COLO829 (cell line): ENCODE measurements at regions not wholly inside any gene's neighbourhood (a gene's known extent, or its start where the extent isn't known, plus 50 kb on each side); places are given as distances from the start of the nearest gene placed in this dataset.
A peak's percentile ranks its signal among the peaks of the same experiment; 100 is the strongest.
"Not testable (repeated sequence)": the region's sequence is repeated elsewhere in the genome, so short reads cannot be mapped to it uniquely, and the experiment has no call there.

ENCODE experiments used
- DNase-seq: peaks from one replicate; pipeline ENCODE4 v3.0.0; 2012; ENCODE audit warnings: low spot score

DNA sequence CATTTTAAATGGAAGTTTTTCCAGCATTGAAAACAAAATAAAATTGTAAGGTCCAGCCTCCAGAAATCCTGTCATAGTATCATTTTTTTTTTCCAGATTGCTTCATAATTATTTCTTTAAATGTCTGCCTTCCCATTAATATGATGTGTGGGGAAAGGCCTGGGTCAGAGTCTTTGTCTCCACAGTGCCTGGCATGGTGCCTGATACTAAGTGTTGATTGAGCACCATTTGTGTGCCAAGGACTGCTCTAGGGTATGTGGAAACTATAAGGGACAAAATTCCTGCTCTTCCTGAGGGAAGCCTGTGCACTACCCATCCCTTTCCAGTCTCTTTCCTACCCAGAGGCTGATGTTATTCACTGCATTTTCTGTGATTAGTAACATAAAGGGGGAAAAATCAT is 53.1 kb upstream of the BEND4 start:
- no peak for DNase-seq

DNA sequence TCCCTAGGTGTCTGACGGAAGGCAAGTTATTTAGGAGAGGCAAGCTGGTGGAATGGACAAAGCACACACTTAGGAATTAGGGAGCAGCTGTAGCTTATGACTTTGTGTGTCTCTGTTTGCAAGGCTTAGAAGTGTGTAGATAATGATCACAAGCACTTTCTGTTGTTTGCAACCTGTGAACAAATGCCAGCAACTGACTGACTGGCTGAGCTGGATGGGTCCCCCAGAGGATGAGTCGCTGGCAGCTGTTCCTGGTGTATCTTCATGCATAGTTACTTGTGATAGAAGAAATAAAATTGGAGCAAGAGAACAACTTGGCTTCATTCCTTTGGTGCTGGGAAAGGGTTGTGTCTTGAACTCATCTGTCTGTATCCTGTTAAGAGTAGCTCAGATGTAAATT is 64.2 kb upstream of the BEND4 start:
- no peak for DNase-seq

DNA sequence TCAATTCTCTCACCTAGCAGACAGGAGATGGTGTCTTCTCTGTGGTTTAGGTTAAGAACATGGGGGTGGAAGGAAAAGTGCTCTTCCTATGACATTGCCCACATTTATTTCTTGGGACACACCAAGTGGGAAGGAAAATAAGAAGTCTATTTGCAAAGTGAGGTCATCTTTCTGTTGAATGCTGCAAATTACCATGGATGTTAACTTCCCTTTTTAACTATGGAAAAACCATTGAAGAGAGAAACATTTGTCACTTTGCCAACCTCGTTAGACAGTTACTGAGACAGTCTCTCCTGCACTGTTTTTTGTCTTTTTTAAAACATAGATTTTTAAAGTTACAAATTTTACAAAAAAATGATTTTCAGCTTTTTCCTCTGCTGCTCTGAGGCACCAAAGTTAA is 72.8 kb upstream of the BEND4 start:
- DNase-seq, result no peak

DNA sequence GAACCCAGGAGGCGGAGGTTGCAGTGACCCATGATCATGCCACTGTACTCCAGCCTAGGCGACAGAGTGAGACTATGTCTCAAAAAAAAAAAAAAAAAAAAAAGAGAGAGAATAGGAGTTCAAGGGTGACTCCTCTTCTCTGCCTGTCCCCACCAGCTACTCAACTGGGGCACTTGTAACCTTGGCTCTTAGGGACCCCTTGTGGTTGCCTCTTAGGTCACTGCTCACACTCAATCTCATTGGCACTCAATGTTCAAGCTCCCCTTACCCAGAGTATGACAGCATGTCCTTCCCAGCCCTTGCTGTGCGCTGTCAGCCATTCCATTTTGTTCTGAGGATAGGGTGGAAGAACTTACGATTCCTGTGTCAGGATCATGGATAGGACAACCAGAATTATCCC is 82.4 kb upstream of the BEND4 start:
- no peak for DNase-seq

DNA sequence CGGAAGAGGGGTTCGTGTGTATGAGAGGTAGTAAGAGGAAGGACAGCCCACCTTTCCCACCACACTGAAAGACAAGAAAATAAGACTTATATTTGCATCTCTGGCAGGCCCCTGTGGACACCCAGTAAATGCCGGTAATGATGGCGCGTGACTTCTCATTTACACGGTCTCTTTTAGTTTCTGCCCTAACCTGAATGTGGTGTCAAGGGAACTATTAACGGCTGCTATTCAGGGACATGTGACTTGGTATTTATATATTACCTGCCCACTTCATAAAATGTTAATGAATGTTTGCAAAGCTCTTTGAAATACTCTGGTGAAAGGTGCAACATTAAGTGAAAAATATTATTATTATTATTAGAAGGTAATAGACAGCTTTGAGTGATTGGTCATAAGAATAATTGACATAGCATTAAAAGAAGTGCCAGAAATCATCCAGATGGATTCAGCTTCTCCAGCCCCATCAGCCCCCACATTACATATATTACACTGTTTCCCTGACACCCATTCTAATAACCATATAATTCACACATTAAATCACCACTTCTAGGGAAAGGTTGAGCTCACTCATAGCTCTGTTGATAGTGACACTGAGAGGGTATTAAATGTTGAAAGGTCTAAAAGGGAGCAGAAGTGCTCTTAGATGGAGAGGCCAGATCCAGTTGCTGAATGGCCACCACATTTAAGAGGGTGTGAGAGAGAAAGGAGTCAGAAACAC is 83.0 kb upstream of the BEND4 start:
- DNase-seq, result no peak

DNA sequence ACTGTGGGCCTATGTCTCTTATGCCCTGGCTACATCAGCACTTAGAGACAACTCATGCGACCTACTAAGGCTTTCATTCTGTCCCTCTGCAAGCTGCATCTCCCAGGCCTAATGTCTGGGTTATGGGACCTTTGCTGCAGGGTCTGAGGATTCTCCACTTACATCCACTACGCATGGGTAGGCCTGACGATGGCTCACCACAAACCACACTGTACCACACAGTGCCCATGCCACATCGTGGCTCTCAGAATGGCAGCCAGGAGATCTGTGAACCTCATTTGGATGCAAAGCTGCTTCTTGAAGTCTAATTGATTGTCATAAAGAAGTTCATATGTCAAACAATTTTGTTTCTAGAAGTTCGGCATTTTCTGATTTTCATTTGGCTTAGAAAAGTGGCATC is 84.6 kb upstream of the BEND4 start:
- DNase-seq, result no peak

DNA sequence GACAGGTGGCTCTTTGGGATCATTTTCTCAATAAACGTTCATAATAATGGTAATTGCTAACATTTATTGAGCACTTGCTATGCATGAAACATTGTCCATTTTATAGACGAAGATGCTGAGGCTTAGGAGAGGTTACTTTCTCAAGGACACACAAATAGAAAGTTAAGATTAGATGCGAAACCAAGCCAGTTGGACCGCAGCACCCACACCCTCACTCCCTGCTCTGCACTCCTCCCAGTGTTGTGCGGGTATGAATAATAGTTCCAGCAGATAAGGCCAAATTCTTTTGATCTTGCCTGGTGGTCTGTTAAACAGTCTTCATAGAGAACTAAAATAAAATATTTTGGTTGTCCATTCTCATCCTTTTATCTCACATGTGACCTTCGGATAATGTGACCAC is 85.0 kb upstream of the BEND4 start:
- no peak for DNase-seq

DNA sequence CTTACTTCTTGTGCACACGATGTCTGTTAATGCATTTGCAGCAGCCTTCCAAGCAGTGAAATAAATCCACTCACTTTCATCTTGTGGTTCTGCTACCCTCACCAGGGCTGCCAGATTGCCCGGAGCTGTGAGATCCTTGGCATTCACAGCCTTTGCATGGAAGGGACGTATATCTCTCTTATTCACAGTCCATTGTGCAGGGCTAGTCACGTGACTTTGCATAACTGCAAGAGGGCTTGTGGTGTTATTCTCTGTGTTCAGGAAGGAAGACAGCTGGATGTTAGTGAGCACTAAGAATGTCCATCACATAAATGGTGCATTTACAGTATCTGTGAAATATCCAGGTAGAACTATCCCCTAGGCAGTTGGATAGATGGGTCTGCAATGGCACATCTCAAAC is 96.5 kb upstream of the BEND4 start:
- no peak for DNase-seq

DNA sequence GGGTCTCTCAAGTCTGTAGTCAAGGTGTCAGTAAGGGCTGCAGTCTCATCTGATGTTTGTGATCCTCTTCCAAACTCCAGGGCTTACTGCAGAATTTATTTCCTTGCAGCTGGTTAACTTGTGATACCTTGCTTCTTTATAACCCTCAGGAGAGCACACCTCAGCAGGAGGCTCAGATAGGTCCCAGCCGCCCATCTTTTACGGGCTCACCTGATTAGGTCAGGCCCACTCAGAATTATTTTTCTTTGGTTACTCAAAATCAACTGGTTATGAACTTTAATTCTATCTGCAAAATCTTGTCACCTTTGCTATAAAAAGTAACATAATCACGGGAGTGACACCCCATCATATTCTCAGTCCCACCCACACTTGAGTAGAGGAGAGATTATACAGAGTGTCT is 99.9 kb upstream of the BEND4 start:
- DNase-seq, result no peak

DNA sequence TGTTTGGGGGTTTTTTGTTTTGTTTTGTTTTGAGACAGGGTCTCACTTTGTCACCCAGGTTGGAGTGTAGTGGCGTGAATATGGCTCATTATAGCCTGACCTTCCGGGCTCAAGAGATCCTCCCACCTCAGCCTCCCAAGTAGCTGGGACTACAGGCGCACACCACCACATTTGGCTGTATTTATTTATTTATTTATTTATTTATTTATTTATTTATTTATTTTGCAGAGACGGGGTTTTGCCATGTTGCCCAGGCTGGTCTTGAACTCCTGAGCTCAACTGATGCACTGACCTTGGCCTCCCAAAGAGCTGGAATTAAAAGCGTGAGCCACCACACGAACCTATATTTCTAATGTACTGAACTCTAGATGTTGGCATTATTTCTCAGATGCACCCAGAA is 105.2 kb upstream of the BEND4 start:
- DNase-seq, result not testable (repeated sequence)

DNA sequence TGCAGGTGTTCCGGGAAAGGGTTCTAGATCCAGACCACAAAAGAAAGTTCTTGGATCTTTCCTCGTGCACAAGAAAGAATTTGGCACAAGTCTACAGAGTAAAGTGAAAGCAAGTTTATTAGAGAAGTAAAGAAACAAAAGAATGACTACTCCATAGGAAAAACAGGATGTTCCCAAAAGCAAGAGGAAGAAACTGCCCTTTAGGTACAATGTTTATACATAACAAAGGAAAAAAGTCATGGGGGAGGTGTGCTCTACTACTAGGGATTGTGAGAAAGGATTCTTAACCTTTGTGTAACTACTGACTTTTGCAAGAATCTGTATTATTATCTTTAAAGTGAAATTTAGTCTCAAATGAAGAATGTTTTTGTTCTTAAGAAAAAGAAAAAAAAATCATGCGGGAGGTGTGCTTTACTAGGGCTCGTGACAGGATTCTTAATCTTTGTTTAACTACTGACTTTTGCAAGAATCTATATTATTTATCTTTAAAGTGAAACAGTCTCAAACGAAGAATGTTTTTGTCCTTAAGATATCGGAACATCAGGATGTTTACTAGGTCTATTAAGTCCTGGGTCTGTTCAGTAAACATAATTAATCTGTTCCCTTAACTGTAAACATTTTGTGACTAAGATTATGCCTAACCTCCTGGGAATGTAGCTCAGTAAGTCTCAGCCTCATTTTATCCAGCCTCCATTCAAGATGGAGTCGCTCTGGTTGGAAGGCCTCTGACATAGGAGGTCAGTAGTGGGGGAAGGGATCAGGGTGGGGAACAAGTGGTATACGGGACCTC is 110.4 kb upstream of the BEND4 start:
- DNase-seq, result no peak

DNA sequence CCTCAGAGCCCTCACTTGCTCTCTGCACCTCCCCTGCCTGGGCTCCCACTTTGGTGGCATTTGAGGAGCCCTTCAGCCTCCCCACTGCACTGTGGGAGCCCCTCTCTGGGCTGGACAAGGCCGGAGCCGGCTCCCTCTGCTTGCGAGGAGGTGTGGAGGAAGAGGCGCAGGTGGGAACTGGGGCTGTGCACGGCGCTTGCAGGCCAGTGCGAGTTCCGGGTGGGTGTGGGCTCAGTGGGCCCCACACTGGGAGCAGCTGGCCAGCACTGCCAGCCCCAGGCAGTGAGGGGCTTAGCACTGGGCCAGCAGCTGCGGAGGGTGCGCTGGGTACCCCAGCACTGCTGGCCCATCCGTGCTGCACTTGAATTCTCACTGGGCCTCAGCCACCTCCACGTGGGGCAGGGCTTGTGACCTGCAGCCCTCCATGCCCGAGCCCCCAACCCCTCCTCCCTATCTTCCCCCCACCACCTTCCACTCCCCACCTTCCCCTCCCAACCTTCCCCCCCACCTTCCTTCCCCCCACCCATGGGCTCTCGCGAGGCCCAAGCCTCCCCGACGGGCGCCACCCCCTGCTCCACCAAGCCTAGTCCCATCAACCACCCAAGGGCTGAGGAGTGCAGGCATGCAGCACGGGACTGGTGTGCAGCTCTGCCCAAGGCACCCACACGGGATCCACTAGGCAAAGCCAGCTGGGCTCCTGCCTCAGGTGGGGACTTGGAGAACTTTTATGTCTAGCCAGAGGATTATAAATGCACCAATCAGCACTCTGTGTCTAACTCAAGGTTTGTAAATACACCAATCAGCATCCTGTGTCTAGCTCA is 113.5 kb upstream of the BEND4 start:
- no peak for DNase-seq

DNA sequence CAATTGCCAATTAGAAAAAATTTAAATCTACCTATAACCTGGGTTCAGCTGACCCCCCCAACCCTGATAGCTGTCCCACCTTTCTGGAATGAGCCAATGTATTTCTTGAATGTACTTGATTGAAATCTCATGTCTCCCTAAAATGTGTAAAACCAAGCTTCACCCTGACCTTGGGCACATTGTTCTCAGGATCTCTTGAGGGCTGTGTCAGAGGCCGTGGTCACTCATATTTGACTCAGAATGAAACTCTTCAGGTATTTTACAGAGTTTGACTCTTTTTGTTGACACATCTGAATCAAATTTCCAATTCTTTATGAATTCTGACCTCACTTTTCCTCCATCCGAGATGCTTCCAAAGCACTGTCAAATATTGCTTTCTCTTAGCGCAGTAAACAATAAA is 115.3 kb upstream of the BEND4 start:
- no peak for DNase-seq

DNA sequence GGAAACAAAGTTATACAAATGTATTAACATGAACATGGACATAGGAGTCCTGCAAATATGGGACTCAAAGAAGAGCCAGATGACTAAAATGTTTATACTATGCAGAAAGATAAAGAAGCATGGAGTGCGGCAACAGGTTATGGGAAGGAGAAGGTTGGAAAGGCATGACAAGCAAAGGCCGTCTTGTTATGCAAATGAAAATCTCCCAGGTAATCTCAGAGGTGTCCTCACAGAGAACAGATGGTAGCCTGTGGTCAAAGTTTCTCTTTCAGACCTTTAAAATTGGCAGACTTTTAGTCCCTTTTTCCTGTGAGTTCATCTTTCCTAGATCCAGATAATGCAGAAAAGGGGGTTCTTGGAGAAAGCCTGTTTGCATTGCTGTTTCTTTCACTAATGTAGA is 116.4 kb upstream of the BEND4 start:
- DNase-seq, result no peak

DNA sequence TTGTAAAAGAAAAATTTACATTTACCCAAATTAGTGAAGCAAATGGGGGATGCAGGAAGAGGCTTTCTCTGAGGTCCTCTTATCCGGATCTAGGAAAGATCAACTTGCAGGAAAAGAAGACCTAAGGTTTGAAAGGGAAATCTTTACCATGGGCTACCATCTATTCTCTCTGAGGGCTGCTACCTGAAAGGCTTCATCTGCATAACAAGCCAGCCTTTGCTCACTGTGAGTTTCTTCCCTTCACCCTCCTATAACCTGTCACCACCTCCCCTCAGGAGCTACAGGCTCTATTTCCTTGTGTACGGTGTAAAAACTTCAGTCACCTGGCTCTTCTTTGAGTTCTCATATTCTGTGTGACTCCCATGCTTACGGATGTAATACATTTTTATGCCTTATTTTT is 118.6 kb upstream of the BEND4 start:
- DNase-seq, result no peak

DNA sequence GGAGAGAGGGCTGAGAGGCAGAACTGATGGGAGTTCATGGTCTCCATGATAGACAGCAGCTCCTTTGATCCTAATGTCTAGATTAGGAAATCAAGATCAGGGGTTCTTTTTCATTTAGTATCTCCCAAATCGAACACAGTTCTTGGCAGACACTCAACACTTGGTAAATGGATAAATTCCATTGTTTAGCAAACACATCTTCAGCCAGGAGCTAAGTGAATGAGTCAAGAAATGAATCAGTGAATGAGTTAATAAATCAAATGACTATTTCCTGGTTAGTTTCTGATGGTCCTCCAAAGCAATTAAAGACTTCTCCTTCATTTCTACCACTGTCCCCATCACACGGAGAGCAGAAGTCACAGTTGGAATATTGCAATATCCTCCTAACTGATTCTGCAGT is 120.0 kb upstream of the SHISA3 start:
- DNase-seq, result no peak

DNA sequence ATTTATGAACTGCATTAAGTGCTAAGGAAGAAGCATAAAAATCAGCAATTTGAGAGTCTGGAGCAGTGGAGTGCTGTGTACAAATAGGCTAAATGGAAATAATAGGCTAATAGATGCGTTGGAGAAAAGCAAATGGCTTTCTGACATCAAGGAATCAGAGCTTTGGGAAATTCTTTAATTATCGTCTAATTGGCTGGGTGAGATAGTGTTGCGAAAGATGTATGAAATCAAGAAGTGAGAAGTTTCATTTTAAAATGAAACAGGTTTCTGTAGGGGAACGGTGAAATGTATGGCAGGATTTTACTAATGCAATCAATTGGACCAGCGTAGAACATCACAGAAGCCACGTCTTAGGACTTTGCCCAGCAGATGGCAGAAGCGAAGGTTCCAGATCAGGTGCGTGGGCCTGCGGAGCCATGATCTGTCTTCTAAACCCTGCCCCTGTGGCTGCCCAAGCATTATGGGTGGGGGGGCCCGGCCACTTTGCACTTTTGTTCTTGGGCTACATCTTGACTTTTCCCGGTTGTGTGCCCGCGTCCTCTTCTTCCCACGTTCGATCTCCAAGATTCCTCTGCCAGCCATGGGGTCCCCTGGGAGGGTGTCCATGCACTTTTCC is 118.5 kb upstream of the SHISA3 start:
- DNase-seq, result no peak

DNA sequence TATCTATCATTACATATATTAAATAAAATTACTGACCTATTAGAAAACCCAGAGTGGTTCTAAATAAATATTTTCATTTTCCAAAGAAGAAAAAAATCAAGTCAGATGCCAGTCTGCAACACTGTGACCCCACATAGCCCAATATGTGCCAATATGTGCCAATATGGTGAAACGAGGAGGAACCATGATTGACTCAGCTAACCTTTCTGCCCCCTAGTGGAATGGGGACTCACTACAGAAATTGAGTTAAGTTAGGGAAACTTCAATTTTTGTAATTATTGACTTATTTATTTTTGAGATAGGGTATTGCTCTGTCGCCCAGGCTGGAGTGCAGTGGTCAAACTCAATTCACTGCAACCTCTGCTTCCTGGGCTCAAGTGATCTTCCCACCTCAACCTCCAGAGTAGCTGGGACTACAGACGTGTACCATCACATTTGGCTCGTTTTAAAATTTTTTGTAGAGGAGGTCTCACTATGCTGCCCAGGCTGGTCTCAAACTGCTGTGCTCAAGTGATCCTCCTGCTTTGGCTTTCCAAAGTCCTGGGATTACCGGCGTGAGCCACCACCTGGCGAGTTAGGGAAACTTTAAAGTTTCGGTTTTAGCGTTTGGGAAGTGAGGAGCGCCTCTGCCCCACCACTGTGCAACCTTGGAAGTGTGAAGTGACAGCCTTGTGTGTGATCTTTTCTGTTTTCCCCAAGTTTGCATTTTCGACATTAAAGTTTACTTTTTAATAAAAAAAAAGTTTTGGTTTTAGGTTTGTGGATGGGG is 116.8 kb upstream of the SHISA3 start:
- peak; percentile 28 for DNase-seq

DNA sequence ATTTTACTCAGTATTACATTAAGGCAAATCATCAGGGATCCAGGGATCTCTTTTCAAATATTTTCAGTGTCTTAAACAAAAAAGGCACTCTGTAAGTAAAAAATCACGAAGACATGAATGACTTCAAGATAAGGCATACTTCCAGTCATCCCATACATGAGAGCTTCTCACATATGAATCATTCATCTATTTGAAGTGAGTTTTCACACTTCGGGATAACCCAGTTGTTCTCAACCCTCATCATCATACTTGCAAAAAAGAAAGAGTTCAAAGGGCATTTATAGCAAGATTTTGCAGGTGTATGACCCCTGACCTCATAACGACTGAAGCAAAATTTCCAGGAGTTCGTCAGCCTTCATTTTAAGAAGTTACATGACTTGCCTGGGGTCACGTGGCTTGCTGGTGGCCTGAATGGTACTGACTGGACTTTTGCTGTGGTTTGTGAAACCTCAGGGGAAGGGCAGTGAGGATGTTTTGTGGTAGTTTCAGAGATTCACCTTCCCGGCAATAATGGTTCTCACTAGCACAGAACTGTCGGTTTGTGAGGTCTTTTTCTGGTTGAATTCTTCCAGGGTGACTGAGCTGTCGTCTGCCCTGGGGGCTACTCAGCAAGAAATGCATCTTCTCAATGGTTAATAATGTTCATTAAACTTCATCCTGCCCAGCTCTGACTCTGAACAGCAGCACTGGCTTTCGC is 115.8 kb upstream of the SHISA3 start:
- no peak for DNase-seq

DNA sequence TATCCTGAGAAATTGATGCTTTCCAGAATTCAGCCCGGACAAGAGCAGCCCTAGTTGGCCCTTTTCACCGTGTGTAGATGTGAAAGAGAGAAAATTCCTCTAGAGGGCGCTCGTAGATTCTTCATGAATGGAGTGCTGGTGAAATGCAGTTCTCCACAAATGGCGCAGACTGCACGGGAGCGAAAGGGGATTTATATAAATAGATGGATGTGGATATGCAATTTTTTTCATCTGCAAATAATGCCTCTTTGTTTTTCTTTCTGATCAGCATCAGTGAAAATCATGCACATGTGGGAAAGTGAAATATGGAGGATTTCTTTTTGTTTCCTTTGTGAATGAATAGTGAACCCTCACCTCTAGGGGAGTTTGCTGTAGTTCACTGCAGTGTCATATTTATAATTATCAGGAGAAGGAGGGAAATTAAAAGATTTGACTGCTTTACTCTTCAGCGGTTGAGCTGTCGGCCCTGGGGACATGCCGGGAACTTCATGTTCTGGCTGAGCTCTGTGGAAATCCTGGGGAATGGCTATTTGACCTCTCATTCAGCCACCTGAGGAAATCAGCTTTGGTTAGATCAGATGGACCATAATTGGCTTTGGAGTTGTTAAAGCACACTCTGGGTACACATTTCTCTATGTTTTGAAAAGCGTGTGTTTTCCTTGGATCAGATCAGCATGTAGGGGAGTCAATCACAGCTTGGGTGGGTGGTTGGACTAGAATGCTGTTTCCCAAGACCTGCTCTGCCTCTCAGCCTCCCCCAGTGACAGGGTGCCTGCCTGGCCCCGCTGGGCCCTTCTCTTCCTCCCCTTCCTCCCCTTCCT is 115.0 kb upstream of the SHISA3 start:
- DNase-seq, result peak; percentile 64
